ENCODE measurements at regions not wholly inside any gene's neighbourhood (a gene's known extent, or its start where the extent isn't known, plus 50 kb on each side); places are given as distances from the start of the nearest gene placed in this dataset.
"Not testable (repeated sequence)": the region's sequence is repeated elsewhere in the genome, so short reads cannot be mapped to it uniquely, and the experiment has no call there.

GRCh38 chr3:107470496-107470895 is 52.3 kb upstream of the BBX start:
- not testable (repeated sequence) for DNase-seq

Measured in CD4-positive, alpha-beta T cell treated with Interleukin-6 for 4 hours (primary cell).